ENCODE measurements at regions not wholly inside any gene's neighbourhood (a gene's known extent, or its start where the extent isn't known, plus 50 kb on each side); places are given as distances from the start of the nearest gene placed in this dataset.

DNA sequence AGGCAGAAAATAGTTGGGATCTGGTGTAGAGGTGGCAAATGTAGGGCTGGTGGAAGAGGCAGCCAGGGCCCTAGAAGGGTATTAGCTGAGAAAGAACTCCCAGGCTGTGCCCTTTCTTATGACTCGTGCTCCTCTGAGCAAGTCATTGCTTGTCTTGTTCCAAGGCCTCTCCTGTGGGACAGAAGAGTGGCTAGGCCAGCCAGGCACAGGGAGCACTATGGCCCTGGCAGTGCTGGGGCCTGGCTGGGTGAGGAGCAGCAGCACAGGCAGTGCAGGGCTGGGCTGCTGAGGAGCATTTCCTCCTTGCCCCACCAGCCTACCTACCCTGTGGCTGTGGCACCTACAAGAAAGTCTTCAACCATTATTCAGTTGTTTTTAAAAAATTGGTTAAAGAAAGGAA lies 298.5 kb upstream of the NR3C2 start:
- Histone ChIP-seq H3K36me3 (no peaks in the 10 kb centered on the region), H3K4me1 (peaks cover 0 to 15% of the 10 kb centered on the region in 2 donors), H3K27me3 (no peaks in the 10 kb centered on the region), H3K9me3 (no peaks in the 10 kb centered on the region), H3K4me3 (replicated peaks in 1 of 3) (no peak overlapping the region), H3K27ac (no peak overlapping the region)
- intact Hi-C loops (cut with DNase I): no loop called here
- no peak for TF ChIP-seq CTCF (IDR thresholded peaks at IDR 0.05)
- TF ChIP-seq POLR2A (IDR thresholded peaks at IDR 0.05): no peak
- 85 to 86% methylated on average over 1 of the region's 1 CpG for WGBS, 2 donors
- DNase-seq: no peak

GRCh38 chr4:148737061-148737770 lies 295.0 kb upstream of the NR3C2 start:
- Histone ChIP-seq H3K27ac (peak overlapping the region; percentile 70 to 74 (median 70)), H3K36me3 (no peaks in the 10 kb centered on the region), H3K4me3 (replicated peaks in 1 of 3) (no peak overlapping the region), H3K4me1 (peaks cover 0 to 20% of the 10 kb centered on the region in 2 donors), H3K27me3 (no peaks in the 10 kb centered on the region), H3K9me3 (no peaks in the 10 kb centered on the region)
- peak; percentile 29 to 56 for DNase-seq
- peak in 1 of 2 donors; percentile 30 for TF ChIP-seq POLR2A (IDR thresholded peaks at IDR 0.05)
- no peak for TF ChIP-seq CTCF (IDR thresholded peaks at IDR 0.05)
- WGBS, 2 donors: 12 to 28% methylated on average over 2 of the region's 2 CpGs
- intact Hi-C loops (cut with DNase I): no loop called here

GRCh38 chr4:148735432-148736155 lies 293.4 kb upstream of the NR3C2 start:
- WGBS, 2 donors: 90 to 93% methylated on average over 5 of the region's 5 CpGs
- Histone ChIP-seq H3K4me3 (replicated peaks in 1 of 3) (no peak overlapping the region), H3K27ac (peak overlapping the region in 1 of 3 donors; percentile 70), H3K36me3 (no peaks in the 10 kb centered on the region), H3K9me3 (no peaks in the 10 kb centered on the region), H3K27me3 (no peaks in the 10 kb centered on the region), H3K4me1 (peaks cover 12 to 33% of the 10 kb centered on the region in 2 donors)
- no peak for DNase-seq
- no peak for TF ChIP-seq CTCF (IDR thresholded peaks at IDR 0.05)
- no peak for TF ChIP-seq POLR2A (IDR thresholded peaks at IDR 0.05)
- intact Hi-C loops (cut with DNase I): no loop called here

- H3K4me3 ChIP-seq (replicated peaks in 1 of 3): no peak overlapping the region
- peaks cover 22 to 31% of the 10 kb centered on the region in 2 donors for H3K4me1 ChIP-seq
- no peaks in the 10 kb centered on the region for H3K27me3 ChIP-seq
- DNase-seq: peak; percentile 78 to 83
- H3K36me3 ChIP-seq: no peaks in the 10 kb centered on the region
- TF ChIP-seq POLR2A (IDR thresholded peaks at IDR 0.05) (no peak), CTCF (IDR thresholded peaks at IDR 0.05) (no peak)
- no peaks in the 10 kb centered on the region for H3K9me3 ChIP-seq
- peak overlapping the region; percentile 84 to 98 (median 97) for H3K27ac ChIP-seq
- intact Hi-C loops (cut with DNase I): no loop called here
- 37 to 42% methylated on average over 4 of the region's 4 CpGs for WGBS, 2 donors
Observed at GRCh38 chr4:148730766-148731165, 288.6 kb upstream of the NR3C2 start.

- Histone ChIP-seq H3K27ac (peak overlapping the region; percentile 84 to 98 (median 97)), H3K36me3 (no peaks in the 10 kb centered on the region), H3K27me3 (no peaks in the 10 kb centered on the region), H3K4me3 (replicated peaks in 1 of 3) (peak overlapping the region in 1 of 3 donors; percentile 5), H3K9me3 (no peaks in the 10 kb centered on the region), H3K4me1 (peaks cover 22 to 31% of the 10 kb centered on the region in 2 donors)
- 11 to 25% methylated on average over 1 of the region's 1 CpG for WGBS, 2 donors
- intact Hi-C loops (cut with DNase I): no loop called here
- peak in 2 of 6 experiments; percentile 16 to 41 for TF ChIP-seq CTCF (IDR thresholded peaks at IDR 0.05)
- TF ChIP-seq POLR2A (IDR thresholded peaks at IDR 0.05): no peak
- no peak for DNase-seq
Observed at GRCh38 chr4:148730082-148730640, 287.9 kb upstream of the NR3C2 start.
